GM12872 (cell line): ENCODE measurements at regions not wholly inside any gene's neighbourhood (a gene's known extent, or its start where the extent isn't known, plus 50 kb on each side); places are given as distances from the start of the nearest gene placed in this dataset.

Experiments
- TF ChIP-seq, protein P1 (sequence below): IDR thresholded peaks from 3 replicates; pipeline ENCODE4 v1.5.1; 2011; ENCODE audit warnings: low read depth, mild to moderate bottlenecking, low read length, moderate library complexity; ENCODE audit not compliant: insufficient read depth

DNA sequence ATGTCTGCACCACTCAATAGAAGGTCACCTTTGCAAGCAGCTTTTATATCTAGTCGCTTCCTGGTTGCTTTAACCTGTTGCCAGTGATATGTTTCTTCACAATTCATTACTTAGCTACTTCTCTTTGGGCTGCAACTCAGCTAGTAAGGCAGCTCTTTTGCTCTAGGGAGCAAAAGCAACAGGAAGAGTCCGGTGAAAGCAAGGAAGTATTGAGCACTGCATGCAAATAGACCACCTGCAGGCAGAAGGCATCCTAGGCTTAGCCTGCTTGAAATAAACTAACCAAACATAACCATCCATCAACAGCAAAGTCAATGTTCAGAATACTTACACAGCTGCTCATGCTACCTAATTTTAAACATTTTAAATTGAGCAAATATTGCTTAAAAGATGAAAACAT, 529.2 kb upstream of the LINC00305 start:
- TF ChIP-seq, protein P1, sequence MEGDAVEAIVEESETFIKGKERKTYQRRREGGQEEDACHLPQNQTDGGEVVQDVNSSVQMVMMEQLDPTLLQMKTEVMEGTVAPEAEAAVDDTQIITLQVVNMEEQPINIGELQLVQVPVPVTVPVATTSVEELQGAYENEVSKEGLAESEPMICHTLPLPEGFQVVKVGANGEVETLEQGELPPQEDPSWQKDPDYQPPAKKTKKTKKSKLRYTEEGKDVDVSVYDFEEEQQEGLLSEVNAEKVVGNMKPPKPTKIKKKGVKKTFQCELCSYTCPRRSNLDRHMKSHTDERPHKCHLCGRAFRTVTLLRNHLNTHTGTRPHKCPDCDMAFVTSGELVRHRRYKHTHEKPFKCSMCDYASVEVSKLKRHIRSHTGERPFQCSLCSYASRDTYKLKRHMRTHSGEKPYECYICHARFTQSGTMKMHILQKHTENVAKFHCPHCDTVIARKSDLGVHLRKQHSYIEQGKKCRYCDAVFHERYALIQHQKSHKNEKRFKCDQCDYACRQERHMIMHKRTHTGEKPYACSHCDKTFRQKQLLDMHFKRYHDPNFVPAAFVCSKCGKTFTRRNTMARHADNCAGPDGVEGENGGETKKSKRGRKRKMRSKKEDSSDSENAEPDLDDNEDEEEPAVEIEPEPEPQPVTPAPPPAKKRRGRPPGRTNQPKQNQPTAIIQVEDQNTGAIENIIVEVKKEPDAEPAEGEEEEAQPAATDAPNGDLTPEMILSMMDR = no peak

DNA sequence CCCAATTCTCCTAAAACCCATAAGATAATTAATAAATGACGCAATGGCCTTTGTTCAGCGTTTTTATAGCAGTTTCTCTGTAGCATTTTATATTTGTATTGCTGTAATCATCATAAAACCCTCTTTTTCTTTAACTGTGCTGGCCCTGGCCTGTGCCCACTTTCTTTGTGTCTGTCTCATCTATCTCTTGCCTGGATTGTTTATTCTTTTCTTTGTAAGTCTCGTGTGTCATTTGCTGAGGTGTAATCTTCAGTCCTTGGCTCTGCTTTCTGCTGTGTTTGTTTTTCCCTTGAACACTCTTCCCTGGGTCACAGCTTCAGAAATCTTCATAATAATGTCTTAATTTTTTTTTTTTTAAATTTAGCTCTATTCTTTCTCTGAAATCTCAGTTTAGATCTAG, 525.8 kb upstream of the LINC00305 start:
- TF ChIP-seq, protein P1 = no peak

DNA sequence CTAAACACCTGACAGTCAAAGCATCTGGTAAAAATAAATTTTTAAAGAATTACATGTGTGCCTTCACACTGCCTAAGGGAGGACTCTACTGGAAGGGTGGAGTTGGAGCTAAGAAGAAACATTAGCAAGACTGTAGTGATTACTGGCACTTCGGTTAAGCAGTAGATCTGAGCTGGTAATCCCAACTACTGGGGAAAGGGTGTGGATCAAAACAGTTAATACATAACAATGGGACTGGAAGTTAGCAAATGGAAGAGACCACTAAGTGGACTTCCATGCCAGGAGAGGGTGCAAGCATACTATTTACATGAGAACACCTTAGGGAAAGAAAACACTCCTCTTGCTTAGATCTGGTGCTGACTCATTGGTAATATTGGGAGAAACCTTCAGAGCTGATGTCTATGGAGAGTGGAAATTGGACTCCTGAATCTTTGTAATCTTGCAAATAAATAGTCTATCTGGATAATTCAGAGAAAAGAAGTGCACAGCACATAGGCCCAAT, 519.6 kb upstream of the LINC00305 start:
- TF ChIP-seq, protein P1 = no peak

DNA sequence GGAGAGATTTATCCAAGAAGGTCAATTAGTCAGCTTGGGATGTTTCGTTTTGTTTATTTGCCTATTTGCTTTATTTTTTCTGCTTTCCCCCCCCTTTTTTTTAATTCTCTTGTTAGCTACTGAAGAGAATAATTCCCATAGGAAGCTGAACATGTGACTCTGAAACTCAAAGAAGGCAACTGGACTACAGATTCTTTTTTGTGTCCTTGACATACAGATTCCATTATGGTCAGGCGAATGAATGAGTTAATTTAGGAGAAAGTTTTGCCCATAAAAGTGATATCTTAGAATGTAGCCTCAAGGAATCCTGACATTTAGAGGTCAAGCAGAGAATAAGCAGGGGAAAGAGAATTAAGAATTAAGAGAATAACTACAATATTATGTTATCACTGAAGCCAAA, 514.2 kb upstream of the LINC00305 start:
- TF ChIP-seq, protein P1 = no peak

DNA sequence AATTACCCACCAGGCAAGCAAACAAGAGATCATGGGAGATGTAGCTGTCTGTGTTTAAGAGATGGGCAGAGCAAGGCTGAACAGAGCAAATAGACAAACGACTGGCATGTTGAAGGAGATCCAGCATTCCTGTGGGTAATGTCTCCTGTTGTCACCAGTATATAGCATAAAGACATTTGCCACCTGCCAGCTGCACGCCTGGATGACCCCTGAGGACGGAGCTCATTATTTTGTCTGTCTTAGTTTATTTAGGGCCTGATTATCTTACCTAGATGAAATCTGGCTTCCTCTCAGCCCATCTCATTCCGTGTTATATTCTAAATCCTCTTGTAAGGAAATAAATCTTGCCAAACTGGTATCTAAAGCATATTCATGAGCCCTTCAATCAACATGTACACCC, 510.3 kb upstream of the LINC00305 start:
- TF ChIP-seq, protein P1 = no peak

DNA sequence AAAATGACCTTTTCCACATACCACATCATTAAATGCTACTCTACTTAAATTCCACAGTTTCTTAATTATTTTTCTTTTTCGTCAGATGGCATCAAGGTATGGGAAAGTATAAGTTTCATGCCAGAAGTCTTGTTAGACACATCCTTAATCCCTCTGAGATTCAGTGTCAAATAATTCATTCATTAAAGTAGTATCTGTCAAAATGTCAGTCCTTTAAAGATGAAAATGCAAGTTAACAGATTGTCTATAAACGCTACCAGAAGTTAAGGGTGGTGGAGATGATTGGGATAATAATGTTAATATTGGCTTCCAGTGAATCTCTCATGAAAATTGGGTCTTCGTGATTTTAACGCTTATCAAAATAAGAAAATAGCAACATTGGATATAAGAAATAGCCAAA, 504.2 kb upstream of the LINC00305 start:
- TF ChIP-seq, protein P1 = no peak

DNA sequence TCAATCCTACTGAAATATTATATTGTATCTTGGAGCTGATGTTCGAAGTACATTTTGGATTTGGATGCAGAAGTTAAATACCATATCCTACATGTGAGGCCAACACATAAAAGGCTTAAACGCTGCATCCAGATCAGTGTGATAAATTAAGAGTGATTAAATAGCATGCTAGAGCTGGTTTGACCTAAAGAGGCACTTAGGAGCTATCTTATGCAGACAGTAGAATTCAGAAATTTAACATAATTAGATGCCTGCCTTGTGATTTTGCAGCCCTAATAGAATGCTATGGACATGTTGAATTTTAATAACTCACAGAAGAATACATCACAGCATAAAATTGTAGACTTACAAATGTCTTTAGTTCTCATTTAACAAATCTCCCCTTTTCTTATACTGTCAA, 501.2 kb upstream of the LINC00305 start:
- TF ChIP-seq, protein P1 = no peak
